Dedifferentiated amniotic fluid mesenchymal stem cell (primary cell): ENCODE measurements at regions not wholly inside any gene's neighbourhood (a gene's known extent, or its start where the extent isn't known, plus 50 kb on each side); places are given as distances from the start of the nearest gene placed in this dataset.
"Not testable (repeated sequence)": the region's sequence is repeated elsewhere in the genome, so short reads cannot be mapped to it uniquely, and the experiment has no call there.

ENCODE experiments used
- DNase-seq: peaks from one replicate; pipeline ENCODE4 v3.0.0-alpha.2; 2016; ENCODE audit errors: extremely low spot score

DNA sequence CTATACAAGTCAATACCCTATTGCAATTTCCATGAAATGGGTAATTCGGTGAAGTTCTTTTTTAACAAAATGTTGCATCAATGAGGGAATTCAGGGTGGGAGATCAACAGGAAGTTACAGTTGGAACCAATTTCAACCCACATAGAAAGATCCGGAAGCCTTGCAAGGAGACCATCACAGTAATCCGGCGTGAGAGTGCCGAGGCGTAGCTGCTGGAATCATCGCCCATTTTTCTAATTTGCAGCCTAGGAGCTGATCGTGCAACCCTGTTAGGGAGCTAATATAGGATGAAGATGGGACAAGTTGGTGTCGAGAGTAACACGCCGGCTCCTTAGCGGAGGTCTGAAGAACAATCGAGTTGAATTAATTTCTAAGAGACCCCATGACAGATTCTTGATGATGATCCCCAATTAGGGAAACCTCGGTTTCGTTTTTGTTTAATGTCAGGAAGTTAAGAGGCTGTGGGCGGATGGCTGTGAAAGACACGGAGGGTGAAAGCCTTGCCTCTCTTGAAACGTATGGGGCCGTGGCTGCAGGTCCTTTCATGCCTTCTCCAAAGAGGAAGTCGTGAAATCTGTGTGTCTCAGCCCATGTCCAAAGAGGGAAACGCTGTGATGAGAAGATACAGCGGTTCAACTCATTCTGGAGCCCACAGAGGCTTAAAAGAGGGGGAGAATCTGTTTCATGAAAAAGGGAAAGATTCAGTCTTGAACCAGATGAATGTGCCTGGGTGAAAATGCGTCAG is 51.2 kb upstream of the CARD11 start:
- no peak for DNase-seq

DNA sequence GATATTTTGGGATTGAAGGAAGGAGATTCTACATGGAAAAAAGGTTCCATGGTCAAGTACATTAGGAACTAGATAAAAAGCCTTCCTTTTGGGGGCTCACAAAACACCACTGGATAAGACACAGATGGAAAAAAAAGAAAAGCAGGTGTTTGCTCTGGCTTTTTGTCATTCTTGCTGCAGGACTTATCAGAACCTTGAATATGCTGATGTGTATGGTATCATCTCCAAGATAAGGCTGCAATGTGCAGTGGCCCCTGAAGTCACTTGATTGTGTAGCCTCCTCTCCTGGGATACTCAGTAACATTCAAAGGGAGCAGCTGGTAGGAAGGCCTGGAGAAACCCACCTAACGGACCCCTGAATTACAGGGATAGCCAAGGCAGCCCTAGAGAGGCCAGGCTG is 54.1 kb upstream of the CARD11 start:
- no peak for DNase-seq

DNA sequence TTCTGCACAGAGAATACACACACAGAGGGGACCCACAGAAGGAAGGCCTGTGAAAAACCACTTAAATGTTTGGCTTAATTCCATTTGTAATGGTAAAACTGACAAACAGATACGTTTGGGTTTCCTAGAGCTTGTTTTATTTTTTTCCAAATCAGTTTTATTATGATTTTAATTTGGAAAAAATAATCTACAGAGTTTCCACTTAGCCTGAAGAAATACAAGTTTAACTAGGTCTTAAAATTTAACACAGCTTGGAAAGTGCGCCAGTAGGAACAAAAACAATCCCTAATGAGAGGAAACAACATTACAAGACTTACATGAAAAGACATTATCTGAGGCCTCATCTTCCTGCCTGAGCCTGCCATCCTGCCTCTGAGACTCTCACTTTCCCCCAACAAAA is 58.5 kb upstream of the CARD11 start:
- no peak for DNase-seq

DNA sequence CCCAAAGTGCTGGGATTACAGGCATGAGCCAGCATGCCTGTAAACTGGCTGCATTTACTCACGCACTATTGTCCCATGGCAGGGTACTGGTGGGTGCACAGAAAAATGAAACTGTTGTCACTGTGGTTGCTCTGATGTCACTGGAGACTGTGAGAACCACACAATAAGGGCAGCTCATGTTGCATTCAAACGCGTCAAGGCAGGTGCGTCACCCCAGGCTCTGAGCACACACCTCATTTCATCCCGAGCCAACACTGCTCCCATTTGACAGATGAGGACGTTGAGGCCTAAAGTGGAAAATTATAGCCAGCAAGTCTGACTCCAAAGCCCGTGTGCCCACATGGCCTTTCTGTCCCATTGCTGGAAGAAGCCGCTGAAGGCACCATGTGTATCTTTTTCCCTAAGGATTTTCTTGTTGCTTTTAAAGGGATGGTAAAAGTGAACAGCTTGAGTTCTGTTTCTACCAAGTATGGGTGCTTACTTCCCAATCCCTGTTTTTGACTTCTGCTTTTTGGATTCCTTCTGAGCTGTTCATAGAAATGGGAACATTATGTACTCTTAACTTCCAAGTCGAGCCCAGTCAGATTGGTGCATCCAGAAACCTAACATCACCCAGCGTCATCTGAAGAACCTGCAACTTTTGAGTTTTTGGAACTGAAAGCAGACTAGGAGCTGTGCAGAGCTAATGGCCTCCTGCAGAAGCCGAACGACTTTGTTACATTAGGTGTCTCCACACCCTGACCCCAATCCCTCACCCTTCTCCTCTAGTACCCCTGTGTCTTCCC is 60.1 kb upstream of the CARD11 start:
- no peak for DNase-seq

DNA sequence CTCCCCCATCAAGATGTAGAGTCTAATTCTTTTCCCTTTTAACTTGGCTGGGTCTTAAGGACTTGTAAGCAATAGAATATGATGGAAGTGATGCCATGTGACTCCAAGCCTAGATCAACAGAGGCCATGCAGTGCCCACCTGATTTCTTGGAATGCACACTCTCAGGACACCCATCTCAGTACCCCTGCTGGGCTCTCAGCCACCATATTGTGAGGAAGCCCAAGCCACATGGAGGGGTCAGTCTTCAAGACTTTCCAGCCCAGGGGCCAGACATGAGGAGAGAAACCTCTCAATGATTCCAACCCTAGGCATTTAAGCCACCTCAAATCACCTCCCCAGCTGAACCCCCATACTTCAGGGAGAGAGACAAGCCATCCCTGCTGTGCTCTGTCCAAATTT is 62.2 kb upstream of the CARD11 start:
- DNase-seq = no peak

DNA sequence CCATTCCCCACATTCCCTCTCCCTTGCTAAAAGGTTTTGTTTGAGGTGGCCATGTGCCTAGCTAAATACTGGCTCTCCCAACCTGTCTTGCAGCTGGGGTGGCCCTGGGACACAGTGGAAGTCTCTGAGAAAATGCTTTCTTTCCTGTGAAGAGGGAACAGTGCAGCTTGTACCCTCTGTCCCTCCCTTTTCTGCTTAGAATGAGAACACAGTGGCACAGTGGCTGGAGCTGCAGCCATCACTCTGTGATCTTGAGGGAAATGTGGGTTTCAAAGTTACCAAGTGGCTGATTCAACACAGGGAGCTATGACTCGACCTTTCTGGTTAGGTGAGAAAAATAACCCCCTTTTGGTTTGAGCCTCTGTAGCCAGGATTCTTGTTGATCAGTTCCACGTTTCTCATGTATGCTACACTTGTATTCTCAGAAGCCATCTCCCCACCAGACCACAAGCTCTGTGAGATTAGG is 62.7 kb upstream of the CARD11 start:
- no peak for DNase-seq

DNA sequence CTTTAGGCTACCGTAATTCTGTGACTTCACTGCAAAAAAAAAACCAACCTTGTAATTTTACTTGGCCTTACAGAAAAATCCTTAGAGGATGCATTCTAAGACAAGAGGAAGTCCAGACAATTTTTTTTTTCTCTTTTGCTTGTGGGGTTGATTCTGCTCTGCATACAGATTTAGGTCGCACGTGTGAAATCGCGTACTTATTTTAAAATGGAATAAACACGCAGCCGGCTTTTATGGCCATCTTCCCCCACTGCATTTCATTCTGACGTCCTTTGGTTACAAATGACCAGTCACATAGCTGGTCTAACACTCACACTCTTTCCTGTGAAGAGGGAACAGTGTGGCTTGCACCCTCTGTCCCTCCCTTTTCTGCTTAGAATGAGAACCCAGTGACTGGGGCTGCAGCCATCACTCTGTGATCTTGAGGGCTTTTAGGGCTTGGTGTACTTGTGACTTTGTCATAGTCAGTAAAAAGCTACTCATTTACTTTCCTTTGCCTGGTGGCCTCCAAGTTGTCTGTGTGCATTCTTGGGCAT is 63.6 kb upstream of the CARD11 start:
- DNase-seq = no peak

DNA sequence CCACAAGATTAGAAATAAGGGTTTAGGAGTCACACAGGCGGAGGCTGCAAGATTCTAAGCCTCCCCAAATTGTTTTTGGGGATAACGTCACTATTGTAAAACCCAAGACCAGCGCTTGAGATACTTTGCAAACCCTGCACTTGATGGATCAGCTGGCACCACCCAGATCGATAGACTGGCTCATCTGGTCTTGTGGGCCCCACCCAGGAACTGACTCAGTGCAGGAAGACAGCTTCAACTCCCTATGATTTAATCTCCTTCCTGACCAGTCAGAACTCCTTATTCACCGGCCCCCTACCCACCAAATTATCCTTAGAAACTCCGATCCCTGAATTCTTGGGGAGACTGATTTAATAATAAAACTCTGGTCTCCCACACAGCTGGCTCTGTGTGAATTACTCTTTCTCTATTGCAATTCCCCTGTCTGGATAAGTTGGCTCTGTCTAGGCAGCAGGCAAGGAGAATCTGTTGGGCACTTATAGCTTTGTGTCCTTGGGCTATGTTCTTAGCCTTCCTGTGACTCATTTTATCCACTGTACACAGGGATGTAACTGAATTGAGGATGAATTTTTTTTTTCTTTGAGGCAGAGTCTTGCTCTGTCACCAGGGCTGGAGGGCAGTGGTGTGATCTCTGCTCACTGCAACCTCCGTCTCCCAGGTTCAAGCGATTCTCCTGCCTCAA is 64.4 kb upstream of the CARD11 start:
- no peak for DNase-seq

DNA sequence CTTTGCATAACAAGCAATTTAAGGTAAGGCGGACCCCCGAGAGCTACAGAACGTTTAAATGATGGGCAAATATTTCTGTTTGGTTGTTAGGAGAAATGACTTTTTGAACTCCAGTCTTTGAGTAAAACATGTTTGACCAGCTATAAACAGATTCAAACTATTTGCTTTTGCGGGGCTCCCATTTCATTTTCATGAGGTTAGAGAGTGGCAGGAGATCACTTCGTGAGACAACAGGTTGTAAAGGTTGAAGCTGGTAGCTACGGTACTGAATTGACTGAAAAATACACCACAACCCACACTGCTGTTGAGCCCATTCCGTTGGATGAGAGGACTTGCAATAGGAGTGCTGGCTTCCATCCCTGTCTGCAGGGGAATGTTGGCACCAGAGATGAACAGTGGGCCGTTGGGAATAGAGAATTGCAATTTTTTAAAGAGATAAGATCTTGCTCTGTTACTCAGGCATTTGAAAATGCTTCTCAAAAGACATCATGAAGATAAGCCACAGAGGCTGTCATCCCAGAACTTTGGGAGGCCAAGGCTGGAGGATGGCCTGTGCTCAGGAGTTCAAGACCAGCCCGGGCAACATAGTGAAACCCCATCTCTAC is 65.7 kb upstream of the CARD11 start:
- DNase-seq = no peak

DNA sequence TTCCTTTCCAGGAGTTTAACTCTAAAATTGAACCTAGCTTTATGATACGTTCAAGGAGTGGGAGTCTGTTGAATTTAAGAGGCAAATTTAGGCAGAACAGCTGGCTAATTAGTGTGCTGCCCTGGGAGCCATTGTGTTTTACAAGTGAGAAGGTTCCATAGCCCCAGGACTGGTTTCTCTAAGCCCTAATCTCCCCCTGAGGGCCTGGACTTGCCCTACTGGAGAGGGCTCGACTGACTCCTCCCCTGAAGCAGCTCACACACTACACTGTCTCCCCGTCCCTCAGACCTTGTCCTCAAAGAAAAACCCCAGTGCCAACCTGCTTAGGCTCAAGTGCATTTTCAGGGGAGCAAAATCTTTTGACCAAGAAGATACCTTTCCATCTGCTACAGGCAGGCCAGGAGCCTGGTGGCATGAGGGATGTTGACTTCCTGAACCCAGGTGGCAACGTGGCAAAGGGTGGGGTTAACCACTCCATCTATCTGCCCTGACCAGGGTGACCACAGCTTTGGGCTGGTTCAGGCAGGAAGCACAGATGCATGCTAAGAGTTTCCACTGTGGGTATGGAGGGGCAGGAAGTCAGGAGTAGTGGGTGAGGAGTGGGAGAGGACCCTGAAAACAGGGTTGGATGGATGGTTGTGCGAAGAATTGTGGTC is 68.9 kb upstream of the CARD11 start:
- no peak for DNase-seq

DNA sequence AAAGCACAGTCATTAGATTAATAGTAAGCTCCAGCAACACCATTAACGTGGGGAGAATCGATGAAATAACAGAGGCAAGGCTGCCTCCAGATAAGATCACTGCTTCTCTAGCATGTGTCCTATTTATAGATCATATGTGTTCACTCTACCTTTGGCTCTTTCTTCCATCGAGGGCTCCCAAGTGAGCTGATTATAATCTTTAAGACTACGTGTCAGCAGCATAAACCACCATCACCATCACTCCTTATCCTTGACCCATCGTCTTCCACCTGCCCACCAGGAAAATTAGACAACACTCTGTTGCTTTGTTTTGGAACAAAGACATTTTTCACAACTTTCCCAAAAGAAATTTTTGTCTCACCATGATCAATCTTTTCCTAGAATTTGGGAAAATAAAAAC is 71.2 kb upstream of the CARD11 start:
- no peak for DNase-seq

DNA sequence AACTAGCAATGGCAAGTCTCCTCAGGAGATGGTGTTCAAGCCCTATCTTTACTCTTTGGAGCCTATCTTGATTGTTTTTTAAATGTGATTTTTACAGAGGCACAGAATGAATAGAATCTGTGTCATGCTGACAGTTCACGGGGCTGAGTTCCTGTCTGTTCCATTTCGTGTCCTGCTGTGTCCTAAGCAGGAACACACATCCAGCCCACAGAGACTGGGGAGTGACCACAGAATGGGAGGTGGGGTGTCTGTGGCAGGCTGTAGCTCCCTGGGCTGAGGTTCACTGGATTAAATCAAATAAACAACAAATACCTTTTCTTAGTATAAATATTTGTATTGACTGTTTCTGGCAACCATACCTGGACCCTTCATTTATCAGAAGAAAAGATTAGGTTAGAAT is 73.4 kb upstream of the CARD11 start:
- no peak for DNase-seq

DNA sequence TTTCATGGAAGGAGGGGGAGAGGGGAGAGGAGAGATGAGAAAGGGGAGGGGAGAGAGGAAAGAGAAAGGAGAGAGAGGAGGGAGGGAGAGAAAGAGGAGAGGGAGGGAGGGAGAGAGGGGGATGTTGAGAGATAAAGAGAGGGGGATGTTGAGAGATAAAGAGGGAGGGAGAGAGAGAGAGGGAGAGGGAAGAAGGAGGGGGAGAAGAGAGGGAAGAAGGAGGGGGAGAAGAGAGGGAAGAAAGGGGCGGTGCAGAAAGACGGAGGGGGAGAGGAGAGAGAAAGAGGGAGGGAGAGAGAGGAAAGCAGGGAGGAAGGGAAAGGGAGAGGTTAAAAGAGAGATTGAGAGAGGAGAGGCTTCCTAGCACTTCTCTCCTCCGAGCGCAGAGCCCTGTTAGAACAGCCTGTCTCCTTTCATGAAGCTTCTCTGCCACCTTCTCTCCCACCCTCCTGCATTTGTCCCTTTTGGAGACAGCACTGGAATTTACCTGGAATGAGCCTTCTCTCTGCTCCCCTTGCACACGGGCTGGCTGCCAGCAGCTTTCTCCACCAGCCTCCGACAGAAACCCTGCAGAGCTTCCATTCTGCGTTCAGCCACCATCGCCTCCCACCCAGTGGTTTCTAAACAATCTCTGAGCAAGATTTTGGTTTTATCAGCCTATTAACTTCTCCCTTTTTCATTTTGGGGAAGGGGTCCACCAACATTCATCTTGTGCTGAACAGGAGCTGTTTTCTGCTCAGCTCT is 74.0 kb upstream of the CARD11 start:
- DNase-seq = no peak

DNA sequence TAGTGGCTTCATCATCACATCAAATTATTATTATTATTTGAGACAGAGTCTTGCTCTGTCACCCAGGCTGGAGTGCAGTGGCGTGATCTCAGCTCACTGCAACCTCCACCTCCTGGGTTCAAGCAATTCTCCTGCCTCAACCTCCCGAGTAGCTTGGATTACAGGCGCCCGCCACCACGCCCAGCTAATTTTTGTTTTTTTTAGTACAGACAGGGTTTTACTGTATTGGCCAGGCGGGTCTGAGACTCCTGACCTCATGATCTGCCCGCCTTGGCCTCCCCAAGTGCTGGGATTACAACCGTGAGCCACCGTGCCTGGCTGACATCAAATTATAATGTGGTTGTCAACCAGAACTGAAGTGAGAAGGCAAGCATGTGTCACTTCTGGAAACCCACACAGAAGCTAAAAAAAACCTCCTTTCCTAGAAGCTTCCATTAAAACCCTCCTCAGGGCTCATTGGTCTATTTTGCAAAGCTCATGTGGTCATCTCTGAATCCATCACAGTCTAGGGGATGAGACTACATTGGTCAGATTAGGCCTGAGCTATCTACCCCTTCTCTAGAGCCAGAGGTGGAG is 75.8 kb upstream of the CARD11 start:
- not testable (repeated sequence) for DNase-seq

DNA sequence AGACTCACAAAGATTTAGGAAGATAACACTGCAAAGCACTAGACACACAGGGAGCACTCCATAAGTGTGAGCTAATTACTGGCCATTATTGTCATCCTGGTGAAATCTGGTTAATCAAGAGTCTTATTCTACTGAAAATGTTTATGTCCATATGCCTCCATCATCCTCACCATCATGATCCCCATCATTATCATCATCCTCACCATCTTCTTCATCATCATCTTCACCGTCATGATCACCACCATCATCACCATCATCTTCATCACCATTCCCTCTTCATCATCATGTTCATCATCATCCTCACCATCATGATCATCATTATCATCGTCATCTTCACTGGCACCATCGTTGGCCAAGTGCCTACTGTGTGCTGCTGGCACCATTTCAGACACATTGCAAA is 76.3 kb upstream of the CARD11 start:
- no peak for DNase-seq

DNA sequence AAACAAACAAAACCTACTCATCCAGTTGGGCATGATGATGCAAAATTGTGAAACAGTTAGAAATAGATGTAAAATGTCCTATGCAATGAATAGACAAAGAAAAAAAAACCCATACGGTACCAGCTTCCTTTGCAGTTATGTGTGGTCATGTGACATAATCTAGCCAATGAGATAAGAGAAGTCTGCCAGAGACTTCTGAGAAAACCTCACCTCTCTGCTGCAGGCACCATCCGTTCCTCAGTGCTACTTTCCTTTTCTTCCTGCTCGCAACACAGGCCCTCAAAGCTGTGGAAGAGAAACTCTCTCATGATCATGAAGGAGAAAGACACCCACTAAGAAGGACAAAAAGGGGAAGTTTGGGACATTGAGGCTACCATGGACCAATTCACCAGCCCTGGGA is 76.8 kb upstream of the CARD11 start:
- DNase-seq = no peak

DNA sequence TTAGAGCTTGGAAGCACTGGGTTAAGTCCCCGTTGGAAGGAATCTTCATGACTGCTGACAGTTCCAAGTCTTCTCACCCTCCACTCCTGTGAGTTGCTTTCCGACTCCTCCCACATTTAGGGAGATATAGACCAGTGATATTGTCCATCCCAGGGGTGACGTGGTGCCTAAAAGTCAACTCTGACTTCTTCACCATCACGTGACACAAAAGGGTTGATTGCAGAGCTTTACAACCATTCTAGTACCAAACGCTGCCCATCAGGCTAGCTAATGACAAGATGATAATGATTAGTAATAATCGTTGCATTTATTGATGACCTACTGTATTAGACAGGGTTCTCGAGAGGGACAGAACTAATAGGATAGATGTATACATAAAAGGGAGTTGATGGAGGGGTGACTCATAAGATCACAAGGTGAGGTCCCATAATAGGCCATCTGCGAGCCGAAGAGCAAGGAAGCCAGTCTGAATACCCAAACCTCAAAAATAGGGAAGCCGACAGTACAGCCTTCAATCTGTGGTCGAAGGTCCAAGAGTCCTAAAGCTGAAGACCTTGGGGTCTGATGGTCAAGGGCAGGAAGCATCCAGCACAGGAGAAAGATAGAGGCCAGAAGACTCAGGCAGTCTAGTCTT is 85.3 kb upstream of the CARD11 start:
- DNase-seq = no peak

DNA sequence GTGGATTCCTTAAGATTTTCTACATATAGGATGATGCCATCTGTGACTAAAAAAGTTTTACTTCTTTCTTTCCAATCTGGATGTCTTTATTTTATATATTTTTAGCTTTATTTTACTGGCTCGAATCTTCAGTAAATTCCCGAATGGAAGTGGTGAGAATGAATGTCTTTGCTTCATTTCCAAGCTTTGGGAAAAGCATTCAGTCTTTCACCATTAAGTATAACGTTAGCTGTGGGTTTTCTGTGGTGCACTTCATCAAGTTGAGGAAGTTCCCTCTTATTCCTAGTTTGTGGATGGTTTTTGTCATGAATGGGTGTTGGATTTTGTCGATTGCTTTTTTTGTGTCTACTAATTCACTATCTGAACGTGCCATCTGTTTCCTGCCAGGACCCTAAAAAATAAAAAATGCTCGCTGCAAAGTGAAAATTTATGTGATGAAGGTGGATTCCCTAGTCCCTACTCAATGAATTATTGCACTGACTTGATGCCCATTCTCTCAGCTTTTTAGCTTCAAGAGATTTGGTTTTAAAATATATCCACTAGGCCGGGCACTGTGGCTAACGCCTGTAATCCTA is 90.2 kb upstream of the CARD11 start:
- DNase-seq = no peak

DNA sequence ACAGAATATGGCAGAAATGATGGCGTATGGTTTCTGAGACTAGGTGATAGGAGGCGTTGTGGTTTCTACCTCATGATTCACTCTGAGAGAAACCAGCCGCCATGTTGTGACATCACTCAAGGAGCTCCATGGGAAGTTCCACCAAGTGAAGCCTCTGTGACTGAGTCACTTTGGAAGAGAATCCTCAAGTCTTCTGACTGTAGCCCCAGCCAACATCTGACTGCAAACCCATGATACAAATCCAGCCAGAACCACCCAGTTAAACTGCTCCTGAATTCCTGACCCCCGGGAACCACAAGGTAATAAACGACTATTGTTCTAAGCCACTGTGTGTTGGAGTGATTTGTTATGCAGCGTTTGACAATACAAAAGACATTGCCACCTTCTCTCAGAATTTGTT is 91.1 kb upstream of the CARD11 start:
- no peak for DNase-seq

DNA sequence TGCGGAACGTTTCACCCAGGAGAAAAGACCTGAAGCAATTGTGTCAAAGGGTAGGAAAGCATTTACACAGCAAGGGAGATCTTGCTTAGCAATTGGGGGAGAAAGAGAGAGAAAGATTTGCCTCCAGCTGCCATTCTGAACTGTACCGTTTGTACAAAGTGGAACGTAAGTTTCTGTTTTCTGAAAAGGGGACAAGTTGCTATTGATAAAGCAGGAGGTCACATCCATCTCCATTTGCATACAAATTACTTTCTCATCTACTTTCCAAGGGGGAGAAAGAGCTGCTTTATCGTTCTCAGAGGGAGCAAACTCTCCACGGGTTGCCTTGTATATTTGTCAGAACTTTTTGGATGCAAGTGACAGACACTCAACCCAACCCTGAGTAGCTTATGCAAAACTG is 92.0 kb upstream of the CARD11 start:
- DNase-seq = no peak
